Psoas muscle (tissue), 7 donors: ENCODE measurements at regions not wholly inside any gene's neighbourhood (a gene's known extent, or its start where the extent isn't known, plus 50 kb on each side); places are given as distances from the start of the nearest gene placed in this dataset.
"Not testable (repeated sequence)": the region's sequence is repeated elsewhere in the genome, so short reads cannot be mapped to it uniquely, and the experiment has no call there.

Experiments used
- ATAC-seq, 4 donors: fragments of 200-7000 bp; cut with Tn5 transposase; one replicate each; pipeline ENCODE4 v1.9.1; 2020; ENCODE audit warnings: moderate library complexity in 3 of 4, mild to moderate bottlenecking in 2 of 4
- DNase-seq, 2 donors: peaks; one replicate each; pipeline ENCODE4 v3.0.0-alpha.2; 2020
- H3K27ac ChIP-seq: fragments of 200-600 bp; one replicate; pipeline ENCODE4 v1.8.0; 2022
- H3K27me3 ChIP-seq, 3 donors: fragments of 200-600 bp in 1 of 3; one replicate each; pipeline versions ENCODE4 v1.6.1 to v1.8.0; 2013 to 2022; ENCODE audit warnings: low read length in 2 of 3, mild to moderate bottlenecking in 2 of 3, moderate library complexity in 1 of 3; ENCODE audit not compliant: insufficient read depth in 3 of 3
- H3K36me3 ChIP-seq, 2 donors: fragments of 200-600 bp in 1 of 2; one replicate each; pipeline versions ENCODE4 v1.6.1 to v1.8.0; 2013 to 2022; ENCODE audit warnings: low read depth in 1 of 2, mild to moderate bottlenecking in 1 of 2, moderate library complexity in 1 of 2; ENCODE audit not compliant: insufficient read depth in 1 of 2
- H3K4me1 ChIP-seq: fragments of 200-600 bp; one replicate; pipeline ENCODE4 v1.8.0; 2022
- H3K4me3 ChIP-seq: fragments of 200-600 bp; one replicate; pipeline ENCODE4 v1.8.0; 2022; ENCODE audit warnings: mild to moderate bottlenecking
- H3K9me3 ChIP-seq: fragments of 200-600 bp; one replicate; pipeline ENCODE4 v1.8.0; 2022
- WGBS, 3 donors: extraction: QIAGEN DNeasy Blood & Tissue Kit; methylation state at CpG; one replicate each; pipeline versions ENCODE4 v1.1.6 to v1.1.7; 2013; 5-methylcytosine and 5-hydroxymethylcytosine counted together
- intact Hi-C, 2 donors: fragments of 100-400 bp; cut with DNase I; formaldehyde crosslinking; loops; one replicate each; pipeline versions ENCODE4 v1.11.0 to v1.14.2; 2022
- TF ChIP-seq, protein P1 (sequence below): fragments of 200-600 bp; IDR thresholded peaks from one replicate; pipeline ENCODE4 v1.8.0; 2022; ENCODE audit warnings: antibody characterized with exemption
- donor health status: healthy with polysubstance abuse.
- donor health status: DM: no; HTN: no; CAD: no; lungs with moderate emphysema.
- donor health status: Bipolar disorder and iron deficiency.
- donor health status: healthy.
- donor health status: DM: yes; HTN: yes; CAD: no.
- donor health status: DM: no; HTN: no; CAD: no.
- donor health status: DM: yes; HTN: yes; CAD: no.

DNA sequence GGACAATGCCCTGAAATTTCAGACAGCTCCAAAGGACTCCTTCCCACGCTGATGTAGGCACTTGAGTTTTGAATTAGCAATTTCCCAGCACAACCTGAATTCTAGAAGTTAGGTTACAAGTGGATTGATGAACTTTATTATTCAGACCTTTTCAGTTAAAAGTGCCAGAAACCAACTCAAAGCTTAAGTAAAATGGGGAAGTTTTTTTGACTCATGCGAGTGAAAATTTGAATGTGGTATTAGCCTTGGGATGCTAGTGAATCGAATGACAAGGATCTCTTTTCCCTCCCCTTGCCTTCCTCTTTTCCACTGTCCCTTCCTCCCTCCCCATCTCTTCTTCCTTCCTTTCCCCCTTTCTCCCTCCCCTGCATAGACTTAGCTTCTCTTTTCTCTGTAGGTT, 295.1 kb upstream of the PROK2 start:
- Histone ChIP-seq H3K9me3 (peaks cover 14% of the 10 kb centered on the region), H3K27me3 (no peaks in the 10 kb centered on the region), H3K4me1 (no peaks in the 10 kb centered on the region), H3K27ac (no peak overlapping the region), H3K4me3 (no peak overlapping the region), H3K36me3 (no peaks in the 10 kb centered on the region)
- 85 to 90% (median 89%) methylated on average over 3 of the region's 3 CpGs for WGBS, 3 donors
- ATAC-seq = no peak
- intact Hi-C loops = no loop called here
- TF ChIP-seq, protein P1, sequence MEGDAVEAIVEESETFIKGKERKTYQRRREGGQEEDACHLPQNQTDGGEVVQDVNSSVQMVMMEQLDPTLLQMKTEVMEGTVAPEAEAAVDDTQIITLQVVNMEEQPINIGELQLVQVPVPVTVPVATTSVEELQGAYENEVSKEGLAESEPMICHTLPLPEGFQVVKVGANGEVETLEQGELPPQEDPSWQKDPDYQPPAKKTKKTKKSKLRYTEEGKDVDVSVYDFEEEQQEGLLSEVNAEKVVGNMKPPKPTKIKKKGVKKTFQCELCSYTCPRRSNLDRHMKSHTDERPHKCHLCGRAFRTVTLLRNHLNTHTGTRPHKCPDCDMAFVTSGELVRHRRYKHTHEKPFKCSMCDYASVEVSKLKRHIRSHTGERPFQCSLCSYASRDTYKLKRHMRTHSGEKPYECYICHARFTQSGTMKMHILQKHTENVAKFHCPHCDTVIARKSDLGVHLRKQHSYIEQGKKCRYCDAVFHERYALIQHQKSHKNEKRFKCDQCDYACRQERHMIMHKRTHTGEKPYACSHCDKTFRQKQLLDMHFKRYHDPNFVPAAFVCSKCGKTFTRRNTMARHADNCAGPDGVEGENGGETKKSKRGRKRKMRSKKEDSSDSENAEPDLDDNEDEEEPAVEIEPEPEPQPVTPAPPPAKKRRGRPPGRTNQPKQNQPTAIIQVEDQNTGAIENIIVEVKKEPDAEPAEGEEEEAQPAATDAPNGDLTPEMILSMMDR = no peak
- no peak for DNase-seq

GRCh38 chr3:72079369-72079872, 294.5 kb upstream of the PROK2 start:
- H3K4me3 ChIP-seq = no peak overlapping the region
- H3K27me3 ChIP-seq = no peaks in the 10 kb centered on the region
- H3K9me3 ChIP-seq = peaks cover 14% of the 10 kb centered on the region
- TF ChIP-seq, protein P1 = no peak
- WGBS, 3 donors = 86 to 95% (median 90%) methylated on average over 2 of the region's 2 CpGs
- no peak overlapping the region for H3K27ac ChIP-seq
- intact Hi-C loops = no loop called here
- H3K4me1 ChIP-seq = no peaks in the 10 kb centered on the region
- DNase-seq (no peak), ATAC-seq (no peak)
- H3K36me3 ChIP-seq = no peaks in the 10 kb centered on the region

GRCh38 chr3:72078676-72079368, 293.9 kb upstream of the PROK2 start:
- no peak for DNase-seq
- intact Hi-C loops = no loop called here
- Histone ChIP-seq H3K4me1 (no peaks in the 10 kb centered on the region), H3K27me3 (no peaks in the 10 kb centered on the region), H3K36me3 (no peaks in the 10 kb centered on the region), H3K27ac (no peak overlapping the region), H3K4me3 (no peak overlapping the region), H3K9me3 (peaks cover 14% of the 10 kb centered on the region)
- TF ChIP-seq, protein P1 = no peak
- no peak for ATAC-seq
- 73 to 88% (median 76%) methylated on average over 2 of the region's 2 CpGs for WGBS, 3 donors

DNA sequence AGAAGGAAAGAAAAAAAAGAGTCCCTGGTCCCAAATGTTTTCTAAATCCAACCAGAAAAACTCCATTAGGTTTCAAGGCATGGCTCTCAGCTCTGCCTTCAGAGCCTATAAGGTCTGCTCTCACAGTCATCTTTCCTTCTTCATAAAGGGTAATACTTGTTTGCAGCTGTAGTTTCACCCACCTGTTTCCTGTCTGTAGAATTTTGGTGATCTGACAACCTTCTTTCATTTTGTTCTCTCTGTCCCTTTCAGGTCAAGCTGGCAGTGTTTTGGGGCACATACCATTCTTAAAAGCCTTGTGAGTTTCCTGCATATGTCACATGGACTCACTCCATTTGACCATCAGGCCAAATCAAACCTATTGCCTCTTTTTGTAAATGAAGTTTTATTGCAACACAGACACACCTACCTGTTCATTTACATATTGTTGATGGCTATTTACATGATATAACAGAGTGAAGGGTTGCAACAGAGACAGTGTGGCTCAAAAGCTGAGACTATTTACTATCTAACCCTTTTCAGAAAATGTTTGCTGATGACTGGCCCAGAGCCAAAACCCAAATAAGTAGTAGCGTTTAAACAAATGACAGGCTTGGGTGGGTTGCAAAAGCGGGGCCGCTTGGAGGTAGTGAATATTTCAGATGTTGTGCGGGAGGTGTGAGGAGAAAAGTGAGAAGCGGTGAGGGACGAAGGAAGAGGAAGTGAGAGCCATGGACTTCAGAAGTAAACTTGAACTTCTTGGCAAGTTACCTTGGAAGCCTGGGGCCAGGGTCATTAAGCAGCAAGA, 292.7 kb upstream of the PROK2 start:
- no peaks in the 10 kb centered on the region for H3K36me3 ChIP-seq
- intact Hi-C loops = no loop called here
- H3K4me1 ChIP-seq = no peaks in the 10 kb centered on the region
- no peaks in the 10 kb centered on the region for H3K27me3 ChIP-seq
- no peak overlapping the region for H3K27ac ChIP-seq
- TF ChIP-seq, protein P1 = no peak
- H3K9me3 ChIP-seq = peaks cover 14% of the 10 kb centered on the region
- no peak for ATAC-seq
- H3K4me3 ChIP-seq = no peak overlapping the region
- DNase-seq = no peak
- 59 to 72% (median 72%) methylated on average over 6 of the region's 6 CpGs for WGBS, 3 donors

GRCh38 chr3:72075848-72076247, 290.9 kb upstream of the PROK2 start:
- ATAC-seq, DNase-seq, H3K36me3 ChIP-seq, H3K27ac ChIP-seq, H3K4me3 ChIP-seq, H3K4me1 ChIP-seq, H3K27me3 ChIP-seq, intact Hi-C loops: not testable (repeated sequence)
- WGBS, 3 donors = 80 to 87% (median 81%) methylated on average over 7 of the region's 7 CpGs
- peaks cover 14% of the 10 kb centered on the region for H3K9me3 ChIP-seq
